ENCODE measurements at regions not wholly inside any gene's neighbourhood (a gene's known extent, or its start where the extent isn't known, plus 50 kb on each side); places are given as distances from the start of the nearest gene placed in this dataset.

DNA sequence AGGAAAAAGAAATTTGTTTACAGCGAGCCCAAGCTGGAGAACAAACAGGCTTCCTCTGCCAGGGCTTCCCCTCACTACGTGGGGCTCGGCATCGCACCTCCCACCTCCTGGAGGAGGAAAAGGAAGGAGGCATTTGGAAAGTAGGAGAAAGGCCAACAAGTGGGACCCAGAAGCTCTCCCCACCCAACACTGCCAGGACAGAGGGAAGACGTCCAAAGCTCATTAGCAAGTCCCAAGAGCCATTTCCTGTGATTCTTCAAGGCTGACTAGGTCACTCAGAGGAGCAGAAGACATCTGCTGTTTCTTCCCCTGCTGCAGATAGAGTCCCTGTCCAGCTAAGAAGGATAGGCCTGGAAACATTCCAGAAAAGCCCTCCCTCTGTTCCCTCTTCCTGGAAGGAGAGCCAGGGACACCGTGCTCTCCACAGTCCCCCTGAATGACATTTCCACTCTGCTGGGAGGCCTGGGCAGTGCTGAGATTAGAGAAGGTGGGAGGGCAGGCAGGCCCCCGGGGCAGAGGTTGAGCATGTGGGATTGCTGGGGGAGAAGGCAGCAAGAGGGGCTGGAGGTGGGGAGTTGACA is 57.0 kb upstream of the NEURL1B start:
- no peak overlapping the region for H3K27ac ChIP-seq (ENCODE audit: low read length)
- DNase-seq (ENCODE audit: low read depth, low spot score) (no peak), ATAC-seq (no peak)
- no peak overlapping the region for H3K4me3 ChIP-seq (ENCODE audit: low read depth in 2 of 2, low read length in 2 of 2)
- H3K9me3 ChIP-seq (ENCODE audit: control insufficient read depth, insufficient read depth, low read depth, low read length): no peaks in the 10 kb centered on the region
- in situ Hi-C loops (cut with HindIII; ENCODE audit: low pct_unique_long_range_greater_than_20kb, low sequenced_read_pairs) (no loop called here), intact Hi-C loops (cut with micrococcal nuclease; ENCODE audit: unreplicated experiment) (no loop called here)
- TF ChIP-seq REST (IDR thresholded peaks at IDR 0.05; ENCODE audit: insufficient read depth in 1 of 2, low read depth in 2 of 2, low read length in 1 of 2) (no peak), POLR2AphosphoS5 (IDR thresholded peaks at IDR 0.05; ENCODE audit: low read depth, low read length) (no peak), TCF7L2 (IDR thresholded peaks at IDR 0.05; ENCODE audit: low read depth, low read length) (no peak), SIN3A (IDR thresholded peaks at IDR 0.05; ENCODE audit: borderline replicate concordance, insufficient read depth, low read depth, low read length) (no peak)
- TF ChIP-seq, protein P1, sequence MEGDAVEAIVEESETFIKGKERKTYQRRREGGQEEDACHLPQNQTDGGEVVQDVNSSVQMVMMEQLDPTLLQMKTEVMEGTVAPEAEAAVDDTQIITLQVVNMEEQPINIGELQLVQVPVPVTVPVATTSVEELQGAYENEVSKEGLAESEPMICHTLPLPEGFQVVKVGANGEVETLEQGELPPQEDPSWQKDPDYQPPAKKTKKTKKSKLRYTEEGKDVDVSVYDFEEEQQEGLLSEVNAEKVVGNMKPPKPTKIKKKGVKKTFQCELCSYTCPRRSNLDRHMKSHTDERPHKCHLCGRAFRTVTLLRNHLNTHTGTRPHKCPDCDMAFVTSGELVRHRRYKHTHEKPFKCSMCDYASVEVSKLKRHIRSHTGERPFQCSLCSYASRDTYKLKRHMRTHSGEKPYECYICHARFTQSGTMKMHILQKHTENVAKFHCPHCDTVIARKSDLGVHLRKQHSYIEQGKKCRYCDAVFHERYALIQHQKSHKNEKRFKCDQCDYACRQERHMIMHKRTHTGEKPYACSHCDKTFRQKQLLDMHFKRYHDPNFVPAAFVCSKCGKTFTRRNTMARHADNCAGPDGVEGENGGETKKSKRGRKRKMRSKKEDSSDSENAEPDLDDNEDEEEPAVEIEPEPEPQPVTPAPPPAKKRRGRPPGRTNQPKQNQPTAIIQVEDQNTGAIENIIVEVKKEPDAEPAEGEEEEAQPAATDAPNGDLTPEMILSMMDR (IDR thresholded peaks at IDR 0.05): no peak
- H3K36me3 ChIP-seq (ENCODE audit: control insufficient read depth, insufficient read depth, low read length): no peaks in the 10 kb centered on the region
- CTCF ChIA-PET: no interaction called here
- no peaks in the 10 kb centered on the region for H3K4me1 ChIP-seq (ENCODE audit: control insufficient read depth, insufficient read depth, low read length)
- no TSS peak for BruUV-seq (replicated peaks)
- H3K27me3 ChIP-seq (ENCODE audit: control insufficient read depth, insufficient read depth, low read length): peaks cover 4% of the 10 kb centered on the region
- POLR2A ChIA-PET: no interaction called here

DNA sequence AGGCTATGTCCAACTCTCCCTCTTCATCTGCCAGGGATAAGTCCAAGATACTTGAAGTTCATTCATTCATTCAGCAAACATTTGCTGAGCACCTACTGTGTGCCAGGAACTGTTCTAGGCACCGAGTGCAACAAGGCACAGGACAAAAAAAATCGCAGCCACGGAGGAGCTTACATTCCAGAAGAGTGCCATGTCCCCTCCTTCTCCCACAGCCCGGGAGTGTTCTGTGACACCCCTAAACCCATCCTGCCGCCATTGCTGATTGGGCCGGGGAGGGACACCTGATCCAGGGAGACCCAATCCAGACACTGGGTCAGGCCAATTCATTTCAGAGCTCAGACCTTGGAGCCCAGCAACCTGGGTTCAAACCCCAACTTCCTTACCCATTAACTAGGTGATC is 58.1 kb upstream of the NEURL1B start:
- DNase-seq (ENCODE audit: low read depth, low spot score) (no peak), ATAC-seq (no peak)
- BruUV-seq (replicated peaks): no TSS peak
- Histone ChIP-seq H3K27ac (ENCODE audit: low read length) (no peak overlapping the region), H3K36me3 (ENCODE audit: control insufficient read depth, insufficient read depth, low read length) (no peaks in the 10 kb centered on the region), H3K27me3 (ENCODE audit: control insufficient read depth, insufficient read depth, low read length) (peaks cover 4% of the 10 kb centered on the region), H3K4me3 (ENCODE audit: low read depth in 2 of 2, low read length in 2 of 2) (no peak overlapping the region), H3K9me3 (ENCODE audit: control insufficient read depth, insufficient read depth, low read depth, low read length) (no peaks in the 10 kb centered on the region), H3K4me1 (ENCODE audit: control insufficient read depth, insufficient read depth, low read length) (no peaks in the 10 kb centered on the region)
- ChIA-PET CTCF (no interaction called here), POLR2A (no interaction called here)
- in situ Hi-C loops (cut with HindIII; ENCODE audit: low pct_unique_long_range_greater_than_20kb, low sequenced_read_pairs): no loop called here
- no peak for TF ChIP-seq POLR2AphosphoS5 (IDR thresholded peaks at IDR 0.05; ENCODE audit: low read depth, low read length)
- TF ChIP-seq, protein P1 (IDR thresholded peaks at IDR 0.05): no peak
- intact Hi-C loops (cut with micrococcal nuclease; ENCODE audit: unreplicated experiment): no loop called here

Measured in Panc1 (cell line).